ENCODE measurements at regions not wholly inside any gene's neighbourhood (a gene's known extent, or its start where the extent isn't known, plus 50 kb on each side); places are given as distances from the start of the nearest gene placed in this dataset.

DNA sequence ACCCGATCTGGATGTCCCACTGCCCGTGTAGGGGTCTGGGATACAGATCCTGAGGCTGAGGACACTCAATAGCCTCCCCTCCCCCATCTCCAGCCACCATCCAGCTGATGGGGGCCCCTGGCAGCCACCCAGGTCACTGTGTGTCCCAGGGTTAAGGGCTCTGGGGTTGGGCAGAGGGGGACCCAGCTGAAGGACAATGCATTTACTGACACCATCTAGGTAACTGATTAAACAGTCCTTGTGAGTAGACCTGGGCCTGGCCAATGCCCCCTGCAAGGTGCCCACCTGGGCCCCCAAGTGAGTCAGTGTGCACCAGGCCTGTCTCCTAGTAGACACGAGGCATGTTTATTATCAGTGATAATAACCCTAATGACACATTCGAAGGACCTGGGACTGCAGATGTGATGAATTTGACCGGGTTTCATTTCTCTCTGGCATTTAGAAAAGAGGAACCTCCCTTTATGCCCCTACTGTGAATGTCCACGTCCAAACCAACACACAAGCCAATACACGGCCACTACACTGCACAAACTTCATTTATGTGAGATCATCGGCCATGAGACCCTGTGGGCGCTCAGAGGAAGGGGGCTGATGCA, 261.9 kb upstream of the FOXF1 start:
- no peaks in the 10 kb centered on the region for H4K20me1 ChIP-seq (ENCODE audit: insufficient read depth)
- no peak for ATAC-seq
- ChIA-PET RAD21 (ENCODE audit: low non-redundant PET in 1 of 2, low total read pairs in 2 of 2, uncharacterized antibody in 2 of 2, unreplicated experiment in 2 of 2) (no interaction called here), CTCF (no interaction called here), POLR2A (no interaction called here)
- H2AFZ ChIP-seq (ENCODE audit: low read depth, low read length, poor library complexity, severe bottlenecking), result no peak overlapping the region
- H3K9me3 ChIP-seq (ENCODE audit: control insufficient read depth in 1 of 2, insufficient read depth in 1 of 2, low read depth in 1 of 2, low read length in 2 of 2), result no peaks in the 10 kb centered on the region
- H3K9ac ChIP-seq (ENCODE audit: low read length), result no peak overlapping the region
- no peaks in the 10 kb centered on the region for H3K79me2 ChIP-seq (ENCODE audit: insufficient read depth, low read length)
- no TSS peak for BruUV-seq (replicated peaks)
- H3K36me3 ChIP-seq (ENCODE audit: control insufficient read depth in 1 of 2, insufficient read depth in 2 of 2, low read length in 2 of 2), result no peaks in the 10 kb centered on the region
- TF ChIP-seq SP1 (IDR thresholded peaks at IDR 0.05; ENCODE audit: low read depth), result no peak
- TF ChIP-seq EZH2 (IDR thresholded peaks at IDR 0.05), result no peak
- TF ChIP-seq, protein P1, sequence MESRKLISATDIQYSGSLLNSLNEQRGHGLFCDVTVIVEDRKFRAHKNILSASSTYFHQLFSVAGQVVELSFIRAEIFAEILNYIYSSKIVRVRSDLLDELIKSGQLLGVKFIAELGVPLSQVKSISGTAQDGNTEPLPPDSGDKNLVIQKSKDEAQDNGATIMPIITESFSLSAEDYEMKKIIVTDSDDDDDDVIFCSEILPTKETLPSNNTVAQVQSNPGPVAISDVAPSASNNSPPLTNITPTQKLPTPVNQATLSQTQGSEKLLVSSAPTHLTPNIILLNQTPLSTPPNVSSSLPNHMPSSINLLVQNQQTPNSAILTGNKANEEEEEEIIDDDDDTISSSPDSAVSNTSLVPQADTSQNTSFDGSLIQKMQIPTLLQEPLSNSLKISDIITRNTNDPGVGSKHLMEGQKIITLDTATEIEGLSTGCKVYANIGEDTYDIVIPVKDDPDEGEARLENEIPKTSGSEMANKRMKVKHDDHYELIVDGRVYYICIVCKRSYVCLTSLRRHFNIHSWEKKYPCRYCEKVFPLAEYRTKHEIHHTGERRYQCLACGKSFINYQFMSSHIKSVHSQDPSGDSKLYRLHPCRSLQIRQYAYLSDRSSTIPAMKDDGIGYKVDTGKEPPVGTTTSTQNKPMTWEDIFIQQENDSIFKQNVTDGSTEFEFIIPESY (IDR thresholded peaks at IDR 0.05; ENCODE audit: extremely low read depth, insufficient replicate concordance, low read length), result no peak
- no peak for TF ChIP-seq JUND (IDR thresholded peaks at IDR 0.05)
- TF ChIP-seq, protein P2, sequence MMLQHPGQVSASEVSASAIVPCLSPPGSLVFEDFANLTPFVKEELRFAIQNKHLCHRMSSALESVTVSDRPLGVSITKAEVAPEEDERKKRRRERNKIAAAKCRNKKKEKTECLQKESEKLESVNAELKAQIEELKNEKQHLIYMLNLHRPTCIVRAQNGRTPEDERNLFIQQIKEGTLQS (IDR thresholded peaks at IDR 0.05), result no peak
- TF ChIP-seq ZNF274 (IDR thresholded peaks at IDR 0.05; ENCODE audit: low read depth, low read length), result no peak
- TF ChIP-seq, protein P3, sequence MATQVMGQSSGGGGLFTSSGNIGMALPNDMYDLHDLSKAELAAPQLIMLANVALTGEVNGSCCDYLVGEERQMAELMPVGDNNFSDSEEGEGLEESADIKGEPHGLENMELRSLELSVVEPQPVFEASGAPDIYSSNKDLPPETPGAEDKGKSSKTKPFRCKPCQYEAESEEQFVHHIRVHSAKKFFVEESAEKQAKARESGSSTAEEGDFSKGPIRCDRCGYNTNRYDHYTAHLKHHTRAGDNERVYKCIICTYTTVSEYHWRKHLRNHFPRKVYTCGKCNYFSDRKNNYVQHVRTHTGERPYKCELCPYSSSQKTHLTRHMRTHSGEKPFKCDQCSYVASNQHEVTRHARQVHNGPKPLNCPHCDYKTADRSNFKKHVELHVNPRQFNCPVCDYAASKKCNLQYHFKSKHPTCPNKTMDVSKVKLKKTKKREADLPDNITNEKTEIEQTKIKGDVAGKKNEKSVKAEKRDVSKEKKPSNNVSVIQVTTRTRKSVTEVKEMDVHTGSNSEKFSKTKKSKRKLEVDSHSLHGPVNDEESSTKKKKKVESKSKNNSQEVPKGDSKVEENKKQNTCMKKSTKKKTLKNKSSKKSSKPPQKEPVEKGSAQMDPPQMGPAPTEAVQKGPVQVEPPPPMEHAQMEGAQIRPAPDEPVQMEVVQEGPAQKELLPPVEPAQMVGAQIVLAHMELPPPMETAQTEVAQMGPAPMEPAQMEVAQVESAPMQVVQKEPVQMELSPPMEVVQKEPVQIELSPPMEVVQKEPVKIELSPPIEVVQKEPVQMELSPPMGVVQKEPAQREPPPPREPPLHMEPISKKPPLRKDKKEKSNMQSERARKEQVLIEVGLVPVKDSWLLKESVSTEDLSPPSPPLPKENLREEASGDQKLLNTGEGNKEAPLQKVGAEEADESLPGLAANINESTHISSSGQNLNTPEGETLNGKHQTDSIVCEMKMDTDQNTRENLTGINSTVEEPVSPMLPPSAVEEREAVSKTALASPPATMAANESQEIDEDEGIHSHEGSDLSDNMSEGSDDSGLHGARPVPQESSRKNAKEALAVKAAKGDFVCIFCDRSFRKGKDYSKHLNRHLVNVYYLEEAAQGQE (IDR thresholded peaks at IDR 0.05; ENCODE audit: low read depth), result no peak
- TF ChIP-seq RAD21 (IDR thresholded peaks at IDR 0.05; ENCODE audit: low read depth), result no peak
- TF ChIP-seq SIN3A (IDR thresholded peaks at IDR 0.05; ENCODE audit: low read depth), result no peak
- TF ChIP-seq, protein P4, sequence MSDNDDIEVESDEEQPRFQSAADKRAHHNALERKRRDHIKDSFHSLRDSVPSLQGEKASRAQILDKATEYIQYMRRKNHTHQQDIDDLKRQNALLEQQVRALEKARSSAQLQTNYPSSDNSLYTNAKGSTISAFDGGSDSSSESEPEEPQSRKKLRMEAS (IDR thresholded peaks at IDR 0.05), result no peak
- TF ChIP-seq TCF7L2 (IDR thresholded peaks at IDR 0.05; ENCODE audit: borderline replicate concordance, extremely low read depth, insufficient read depth, insufficient read length), result no peak
- no peak for TF ChIP-seq CBX3 (IDR thresholded peaks at IDR 0.05; ENCODE audit: low read depth)
- TF ChIP-seq POLR2A (IDR thresholded peaks at IDR 0.05; ENCODE audit: borderline replicate concordance, extremely low read depth, insufficient read depth, insufficient read length), result no peak
- no peak for TF ChIP-seq FOSL1 (IDR thresholded peaks at IDR 0.05; ENCODE audit: low read depth)
- TF ChIP-seq ZFX (IDR thresholded peaks at IDR 0.05), result no peak; the same call in 1 of the 2 replicates
- no peak for TF ChIP-seq SRF (IDR thresholded peaks at IDR 0.05; ENCODE audit: low read depth)
- no peak for TF ChIP-seq YY1 (IDR thresholded peaks at IDR 0.05; ENCODE audit: extremely low read depth, insufficient replicate concordance, low read depth, low read length)
- TF ChIP-seq EZH2phosphoT487 (IDR thresholded peaks at IDR 0.05; ENCODE audit: borderline replicate concordance), result no peak
- no peak for TF ChIP-seq CEBPB (IDR thresholded peaks at IDR 0.05; ENCODE audit: low read depth)
- DNase-seq (ENCODE audit: low read depth, low spot score), result no peak
- H3K4me3 ChIP-seq (replicated peaks in 1 of 2; ENCODE audit: low read depth in 1 of 2, low read length in 2 of 2), result no peak overlapping the region
- no peak overlapping the region for H3K4me2 ChIP-seq (ENCODE audit: low read length)
- intact Hi-C loops (cut with micrococcal nuclease), result no loop called here
- no peak overlapping the region for H3K27ac ChIP-seq (ENCODE audit: low read depth, low read length)
- peaks cover 23% of the 10 kb centered on the region; the same call in 1 of the 2 replicates for H3K27me3 ChIP-seq (ENCODE audit: insufficient read depth, low read length)
- H3K4me1 ChIP-seq (ENCODE audit: control insufficient read depth in 1 of 2, insufficient read depth in 2 of 2, low read length in 2 of 2), result no peaks in the 10 kb centered on the region
- H3K9me2 ChIP-seq (ENCODE audit: insufficient read depth), result no peaks in the 10 kb centered on the region
